Astrocyte of the cerebellum (primary cell): ENCODE measurements at regions not wholly inside any gene's neighbourhood (a gene's known extent, or its start where the extent isn't known, plus 50 kb on each side); places are given as distances from the start of the nearest gene placed in this dataset.

Experiments
- DNase-seq: peaks from one replicate; pipeline ENCODE4 v3.0.0-alpha.2; 2011; ENCODE audit warnings: low read depth
- H3K4me3 ChIP-seq: 2 replicates; pipeline ENCODE4 v1.5.1; 2011; ENCODE audit warnings: mild to moderate bottlenecking, low read depth, low read length, moderate library complexity
- CTCF ChIP-seq: IDR thresholded peaks from 2 replicates; pipeline ENCODE4 v1.5.1; 2012; ENCODE audit warnings: low read length, low read depth, moderate library complexity, mild to moderate bottlenecking; ENCODE audit errors: missing control alignments
- in situ Hi-C: cut with HindIII; loops from 2 replicates; pipeline ENCODE4 v1.10.0; 2017; ENCODE audit warnings: low sequenced_read_pairs

GRCh38 chr13:74920361-74920760 lies 561.6 kb downstream of the TBC1D4 start:
- no peak overlapping the region for H3K4me3 ChIP-seq
- in situ Hi-C loops = no loop called here
- no peak for TF ChIP-seq CTCF
- DNase-seq = no peak

GRCh38 chr13:74919914-74920313 lies 562.1 kb downstream of the TBC1D4 start:
- no peak overlapping the region for H3K4me3 ChIP-seq
- TF ChIP-seq CTCF = no peak
- in situ Hi-C loops = no loop called here
- no peak for DNase-seq

- H3K4me3 ChIP-seq = no peak overlapping the region
- DNase-seq = no peak
- TF ChIP-seq CTCF = no peak
- in situ Hi-C loops = no loop called here
Observed at GRCh38 chr13:74912898-74913297, 569.1 kb downstream of the TBC1D4 start.

- in situ Hi-C loops = no loop called here
- no peak overlapping the region for H3K4me3 ChIP-seq
- no peak for DNase-seq
Observed at GRCh38 chr13:74910415-74910814, 571.6 kb downstream of the TBC1D4 start.

GRCh38 chr13:74907788-74908187 lies 574.2 kb downstream of the TBC1D4 start:
- no peak overlapping the region for H3K4me3 ChIP-seq
- in situ Hi-C loops = no loop called here
- DNase-seq = no peak
- no peak for TF ChIP-seq CTCF

More at GRCh38 chr13:74910415-74910814, 571.6 kb downstream of the TBC1D4 start:
- TF ChIP-seq CTCF = no peak

- no peak overlapping the region for H3K4me3 ChIP-seq
- no peak for DNase-seq
- TF ChIP-seq CTCF = no peak
- in situ Hi-C loops = no loop called here
Observed at GRCh38 chr13:74904556-74904955, 577.4 kb downstream of the TBC1D4 start.
